H1 (cell line): ENCODE measurements at regions not wholly inside any gene's neighbourhood (a gene's known extent, or its start where the extent isn't known, plus 50 kb on each side); places are given as distances from the start of the nearest gene placed in this dataset.

Source experiments
- CTCF ChIA-PET: fragments of 300-600 bp; sonication (Branson Sonifier 250); formaldehyde crosslinking; loops from one replicate; lab custom pipeline; 2021; ENCODE audit not compliant: partially characterized antibody; lab: Charles Lee
- POLR2A ChIA-PET: fragments of 300-600 bp; sonication (Branson Sonifier 250); formaldehyde crosslinking; loops from one replicate; lab custom pipeline; 2021; ENCODE audit warnings: inconsistent platforms; ENCODE audit not compliant: partially characterized antibody; lab: Charles Lee
- DNase-seq, 2 experiments: peaks; one replicate each; pipeline versions ENCODE4 v3.0.0 to v3.0.0-alpha.2; 2010 to 2022; ENCODE audit warnings: low spot score in 2 of 2, low read depth in 1 of 2, mixed read lengths in 1 of 2
- FAIRE-seq: peaks from 2 replicates; lab custom pipeline; 2011; peaks lifted over from hg19 to GRCh38; lab: Jason Lieb, UNC
- H2AFZ ChIP-seq: 2 replicates; pipeline ENCODE4 v1.8.1; 2012; ENCODE audit warnings: low read length, inconsistent platforms
- H2AK5ac ChIP-seq: 2 replicates; pipeline ENCODE4 v1.6.1; 2013; ENCODE audit warnings: low read depth, low read length
- H2BK120ac ChIP-seq: replicated peaks from 2 replicates; pipeline ENCODE3; 2013; ENCODE audit warnings: low read depth, low read length, inconsistent platforms
- H2BK12ac ChIP-seq: 2 replicates; pipeline ENCODE4 v1.6.1; 2013; ENCODE audit warnings: low read depth, low read length
- H2BK15ac ChIP-seq: 2 replicates; pipeline ENCODE4 v1.6.1; 2013; ENCODE audit warnings: low read length
- H2BK20ac ChIP-seq: 2 replicates; pipeline ENCODE4 v1.6.1; 2013; ENCODE audit warnings: low read length
- H2BK5ac ChIP-seq: 2 replicates; pipeline ENCODE4 v1.6.1; 2013; ENCODE audit warnings: low read depth, low read length
- H3K14ac ChIP-seq: 2 replicates; pipeline ENCODE4 v1.6.1; 2013; ENCODE audit warnings: inconsistent platforms; ENCODE audit not compliant: insufficient read length
- H3K18ac ChIP-seq: 2 replicates; pipeline ENCODE4 v1.6.1; 2013; ENCODE audit warnings: low read length; ENCODE audit errors: extremely low read depth
- H3K23ac ChIP-seq: 2 replicates; pipeline ENCODE4 v1.6.1; 2013; ENCODE audit warnings: inconsistent platforms; ENCODE audit not compliant: insufficient read length
- H3K23me2 ChIP-seq: 2 replicates; pipeline ENCODE4 v1.6.1; 2013; ENCODE audit warnings: low read depth, low read length
- H3K27ac ChIP-seq: 2 replicates; pipeline ENCODE4 v1.6.1; 2011; ENCODE audit warnings: low read depth, low read length, inconsistent platforms
- H3K27me3 ChIP-seq, 4 experiments: replicated peaks in 1 of 4; 1 replicate in 1 of 4; 2 replicates in 3 of 4; pipeline versions ENCODE4 v1.6.1 to v1.8.1; 2011 to 2013; ENCODE audit warnings: low read length in 3 of 4, mild to moderate bottlenecking in 3 of 4, inconsistent platforms in 2 of 4, mixed read lengths in 2 of 4, moderate library complexity in 1 of 4; ENCODE audit not compliant: control insufficient read depth in 3 of 4, insufficient read depth in 3 of 4; ENCODE audit errors: extremely low read depth in 1 of 4
- H3K36me3 ChIP-seq, 4 experiments: 2 replicates each; pipeline versions ENCODE4 v1.6.1 to v1.8.1; 2011 to 2013; ENCODE audit warnings: mild to moderate bottlenecking in 4 of 4, low read length in 3 of 4, moderate library complexity in 2 of 4, control low read depth in 1 of 4, inconsistent platforms in 1 of 4; ENCODE audit not compliant: insufficient read depth in 4 of 4, control insufficient read depth in 2 of 4
- H3K4ac ChIP-seq: replicated peaks from 2 replicates; pipeline ENCODE3; 2013; ENCODE audit warnings: low read length, low read depth, mixed read lengths, inconsistent platforms; ENCODE audit not compliant: insufficient read length
- H3K4me1 ChIP-seq, 4 experiments: replicated peaks in 1 of 4; 1 replicate in 1 of 4; 2 replicates in 3 of 4; pipeline versions ENCODE4 v1.6.1 to v1.8.1; 2011 to 2013; ENCODE audit warnings: low read length in 3 of 4, inconsistent platforms in 2 of 4, mixed read lengths in 1 of 4; ENCODE audit not compliant: insufficient read depth in 4 of 4, control insufficient read depth in 3 of 4
- H3K4me2 ChIP-seq, 2 experiments: 2 replicates each; pipeline versions ENCODE4 v1.6.1 to v1.8.1; 2011 to 2013; ENCODE audit warnings: low read depth in 2 of 2, low read length in 2 of 2, control low read depth in 1 of 2, inconsistent platforms in 1 of 2, mild to moderate bottlenecking in 1 of 2; ENCODE audit not compliant: insufficient read depth in 1 of 2
- H3K4me3 ChIP-seq, 4 experiments: fragments of 200-600, 300-600 bp in 1 of 4; sonication (generic), shearing (Covaris generic), sonication (Bioruptor Twin) in 1 of 4; 2 replicates each; pipeline versions ENCODE4 v1.5.1 to v1.8.1; 2011 to 2016; ENCODE audit warnings: low read length in 4 of 4, low read depth in 3 of 4, control low read depth in 2 of 4, inconsistent platforms in 2 of 4, mild to moderate bottlenecking in 2 of 4, mixed read lengths in 1 of 4, moderate library complexity in 1 of 4; ENCODE audit not compliant: insufficient read depth in 2 of 4; ENCODE audit errors: extremely low read depth in 1 of 4
- H3K56ac ChIP-seq: replicated peaks from 2 replicates; pipeline ENCODE3; 2013; ENCODE audit warnings: low read depth, mild to moderate bottlenecking, mixed read lengths, low read length, inconsistent platforms; ENCODE audit not compliant: insufficient read length
- H3K79me1 ChIP-seq: 2 replicates; pipeline ENCODE4 v1.6.1; 2013; ENCODE audit warnings: low read depth, low read length, control low read depth
- H3K79me2 ChIP-seq, 2 experiments: 2 replicates each; pipeline versions ENCODE4 v1.6.1 to v1.8.1; 2012 to 2013; ENCODE audit warnings: low read length in 2 of 2, mild to moderate bottlenecking in 2 of 2, inconsistent platforms in 1 of 2; ENCODE audit not compliant: insufficient read depth in 2 of 2, control insufficient read depth in 1 of 2
- H3K9ac ChIP-seq, 4 experiments: replicated peaks in 1 of 4; 1 replicate in 1 of 4; 2 replicates in 3 of 4; pipeline versions ENCODE4 v1.6.1 to v1.8.1; 2011 to 2013; ENCODE audit warnings: low read depth in 3 of 4, low read length in 3 of 4, control low read depth in 2 of 4, mild to moderate bottlenecking in 2 of 4, moderate library complexity in 2 of 4, inconsistent platforms in 1 of 4; ENCODE audit errors: extremely low read depth in 1 of 4
- H3K9me3 ChIP-seq, 2 experiments: 2 replicates each; pipeline versions ENCODE4 v1.6.1 to v1.8.1; 2012 to 2013; ENCODE audit warnings: mild to moderate bottlenecking in 2 of 2, moderate library complexity in 2 of 2, control low read depth in 1 of 2, inconsistent platforms in 1 of 2, low read depth in 1 of 2, low read length in 1 of 2, mixed read lengths in 1 of 2; ENCODE audit not compliant: insufficient read depth in 2 of 2
- H4K20me1 ChIP-seq, 2 experiments: replicated peaks in 1 of 2; 2 replicates each; pipeline versions ENCODE3 to v1.8.1; 2011 to 2013; ENCODE audit warnings: inconsistent platforms in 2 of 2, low read length in 2 of 2, mild to moderate bottlenecking in 1 of 2; ENCODE audit not compliant: insufficient read depth in 2 of 2, control insufficient read depth in 1 of 2
- H4K5ac ChIP-seq: 2 replicates; pipeline ENCODE4 v1.6.1; 2013; ENCODE audit warnings: low read length, low read depth, mixed read lengths, inconsistent platforms; ENCODE audit not compliant: insufficient read length
- H4K8ac ChIP-seq: 2 replicates; pipeline ENCODE4 v1.8.0; 2013; ENCODE audit warnings: mild to moderate bottlenecking, moderate library complexity, low read length, inconsistent platforms; ENCODE audit not compliant: insufficient read depth; ENCODE audit errors: extremely low read depth
- H4K91ac ChIP-seq: replicated peaks from 2 replicates; pipeline ENCODE3; 2013; ENCODE audit warnings: low read length, mixed read lengths, inconsistent platforms; ENCODE audit not compliant: insufficient read length
- KDM4A ChIP-seq: IDR thresholded peaks from one replicate; pipeline ENCODE4 v1.7.1; 2012; ENCODE audit warnings: low read depth, mild to moderate bottlenecking, moderate library complexity, low read length, inconsistent platforms; ENCODE audit not compliant: severe bottlenecking
- MAFK ChIP-seq: IDR thresholded peaks from 2 replicates; pipeline ENCODE4 v1.6.1; 2012; ENCODE audit warnings: low read depth, mild to moderate bottlenecking, improper control_type of control experiment, low read length
- WGBS, 2 experiments: shearing (Covaris generic) in 1 of 2; methylation state at CpG; one replicate each; pipeline versions ENCODE4 v1.1.6 to v1.1.7; 2013 to 2015; ENCODE audit warnings: low lambda C conversion rate in 2 of 2, mixed read lengths in 2 of 2, inconsistent platforms in 1 of 2, low coverage in 1 of 2, missing lambda C conversion rate in 1 of 2; ENCODE audit not compliant: insufficient replicate concordance in 2 of 2, insufficient coverage in 1 of 2, insufficient read length in 1 of 2; ENCODE audit errors: extremely low coverage in 1 of 2, missing lambda C conversion rate in 1 of 2; 5-methylcytosine and 5-hydroxymethylcytosine counted together
- TF ChIP-seq, protein P1 (sequence below): IDR thresholded peaks from 2 replicates; pipeline ENCODE4 v1.6.1; 2012; ENCODE audit warnings: low read length, inconsistent platforms

GRCh38 chr12:67433385-67434175 lies 164.4 kb downstream of the CAND1 start:
- no peak overlapping the region for H3K23ac ChIP-seq
- no peak overlapping the region for H3K27ac ChIP-seq
- H3K4me3 ChIP-seq = no peak overlapping the region
- no peaks in the 10 kb centered on the region for H3K27me3 ChIP-seq
- ChIA-PET POLR2A (no interaction called here), CTCF (interaction anchor here (0.7 to 3.5 kb wide), 4 partner anchors 12 to 434 kb away, joined by 3 to 19 read pairs (median 3); no protein-coding TSS in a partner anchor)
- no peak overlapping the region for H2BK15ac ChIP-seq
- H2BK120ac ChIP-seq = no peak overlapping the region
- no peaks in the 10 kb centered on the region for H3K4me1 ChIP-seq
- H2BK20ac ChIP-seq = no peak overlapping the region
- WGBS, 2 experiments = 92% methylated on average over 6 of the region's 6 CpGs; no CpG with 5 or more reads in 1 of the 2 experiments
- H2AFZ ChIP-seq = peak overlapping the region; percentile 89; the same call in 1 of the 2 replicates
- no peaks in the 10 kb centered on the region for H3K23me2 ChIP-seq
- H4K5ac ChIP-seq = no peak overlapping the region
- no peak overlapping the region for H3K56ac ChIP-seq
- no peak overlapping the region for H3K9ac ChIP-seq
- no peak overlapping the region for H3K4ac ChIP-seq
- H3K18ac ChIP-seq = no peak overlapping the region
- H4K20me1 ChIP-seq = no peaks in the 10 kb centered on the region
- DNase-seq (no peak), FAIRE-seq (no peak)
- H2BK5ac ChIP-seq = no peak overlapping the region; the same call in 1 of the 2 replicates
- H4K8ac ChIP-seq = no peak overlapping the region
- no peak overlapping the region for H4K91ac ChIP-seq
- H2BK12ac ChIP-seq = no peak overlapping the region
- H3K14ac ChIP-seq = no peak overlapping the region
- H2AK5ac ChIP-seq = no peak overlapping the region
- no peak overlapping the region for H3K4me2 ChIP-seq
- no peaks in the 10 kb centered on the region for H3K79me1 ChIP-seq
- H3K9me3 ChIP-seq = no peaks in the 10 kb centered on the region
- no peaks in the 10 kb centered on the region for H3K36me3 ChIP-seq
- H3K79me2 ChIP-seq = no peaks in the 10 kb centered on the region
- TF ChIP-seq KDM4A (no peak), MAFK (no peak)
- TF ChIP-seq, protein P1, sequence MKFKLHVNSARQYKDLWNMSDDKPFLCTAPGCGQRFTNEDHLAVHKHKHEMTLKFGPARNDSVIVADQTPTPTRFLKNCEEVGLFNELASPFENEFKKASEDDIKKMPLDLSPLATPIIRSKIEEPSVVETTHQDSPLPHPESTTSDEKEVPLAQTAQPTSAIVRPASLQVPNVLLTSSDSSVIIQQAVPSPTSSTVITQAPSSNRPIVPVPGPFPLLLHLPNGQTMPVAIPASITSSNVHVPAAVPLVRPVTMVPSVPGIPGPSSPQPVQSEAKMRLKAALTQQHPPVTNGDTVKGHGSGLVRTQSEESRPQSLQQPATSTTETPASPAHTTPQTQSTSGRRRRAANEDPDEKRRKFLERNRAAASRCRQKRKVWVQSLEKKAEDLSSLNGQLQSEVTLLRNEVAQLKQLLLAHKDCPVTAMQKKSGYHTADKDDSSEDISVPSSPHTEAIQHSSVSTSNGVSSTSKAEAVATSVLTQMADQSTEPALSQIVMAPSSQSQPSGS = no peak
